Duodenal mucosa (tissue), 2 donors: ENCODE measurements at regions not wholly inside any gene's neighbourhood (a gene's known extent, or its start where the extent isn't known, plus 50 kb on each side); places are given as distances from the start of the nearest gene placed in this dataset.
A peak's percentile ranks its signal among the peaks of the same experiment; 100 is the strongest.

Experiments used
- H3K27ac ChIP-seq: one replicate; pipeline ENCODE4 v1.7.0; 2013; ENCODE audit warnings: low read depth, low read length
- H3K27me3 ChIP-seq, 2 donors: one replicate each; pipeline ENCODE4 v1.7.0; 2013; ENCODE audit warnings: low read length in 2 of 2, control low read depth in 1 of 2; ENCODE audit not compliant: insufficient read depth in 2 of 2, control insufficient read depth in 1 of 2
- H3K36me3 ChIP-seq, 2 donors: one replicate each; pipeline ENCODE4 v1.7.0; 2013; ENCODE audit warnings: low read length in 2 of 2, control low read depth in 1 of 2; ENCODE audit not compliant: insufficient read depth in 2 of 2, control insufficient read depth in 1 of 2
- H3K4me1 ChIP-seq, 2 donors: one replicate each; pipeline ENCODE4 v1.7.0; 2013; ENCODE audit warnings: low read length in 2 of 2, control low read depth in 1 of 2; ENCODE audit not compliant: insufficient read depth in 2 of 2, control insufficient read depth in 1 of 2
- H3K4me3 ChIP-seq, 2 donors: one replicate each; pipeline ENCODE4 v1.7.0; 2013; ENCODE audit warnings: low read length in 2 of 2, low read depth in 1 of 2
- H3K9ac ChIP-seq, 2 donors: one replicate each; pipeline ENCODE4 v1.7.0; 2013; ENCODE audit warnings: low read length in 2 of 2, low read depth in 1 of 2
- H3K9me3 ChIP-seq, 2 donors: one replicate each; pipeline ENCODE4 v1.7.0; 2013; ENCODE audit warnings: low read length in 2 of 2, control low read depth in 1 of 2; ENCODE audit not compliant: control insufficient read depth in 1 of 2

GRCh38 chr6:11322252-11322885 lies 89.9 kb upstream of the NEDD9 start:
- no peaks in the 10 kb centered on the region for H3K36me3 ChIP-seq
- no peak overlapping the region for H3K27ac ChIP-seq
- H3K27me3 ChIP-seq = no peaks in the 10 kb centered on the region
- peaks cover 22 to 23% of the 10 kb centered on the region in 2 donors for H3K4me1 ChIP-seq
- H3K4me3 ChIP-seq = no peak overlapping the region
- no peak overlapping the region for H3K9ac ChIP-seq
- H3K9me3 ChIP-seq = no peaks in the 10 kb centered on the region

GRCh38 chr6:11320914-11321597 lies 88.6 kb upstream of the NEDD9 start:
- Histone ChIP-seq H3K9me3 (no peaks in the 10 kb centered on the region), H3K36me3 (no peaks in the 10 kb centered on the region), H3K27ac (no peak overlapping the region), H3K9ac (no peak overlapping the region), H3K4me3 (no peak overlapping the region), H3K4me1 (peaks cover 26 to 32% of the 10 kb centered on the region in 2 donors), H3K27me3 (no peaks in the 10 kb centered on the region)

- Histone ChIP-seq H3K9ac (peak overlapping the region; percentile 9 to 10), H3K27ac (no peak overlapping the region)
Measured at GRCh38 chr6:11318835-11319813, 86.7 kb upstream of the NEDD9 start.

DNA sequence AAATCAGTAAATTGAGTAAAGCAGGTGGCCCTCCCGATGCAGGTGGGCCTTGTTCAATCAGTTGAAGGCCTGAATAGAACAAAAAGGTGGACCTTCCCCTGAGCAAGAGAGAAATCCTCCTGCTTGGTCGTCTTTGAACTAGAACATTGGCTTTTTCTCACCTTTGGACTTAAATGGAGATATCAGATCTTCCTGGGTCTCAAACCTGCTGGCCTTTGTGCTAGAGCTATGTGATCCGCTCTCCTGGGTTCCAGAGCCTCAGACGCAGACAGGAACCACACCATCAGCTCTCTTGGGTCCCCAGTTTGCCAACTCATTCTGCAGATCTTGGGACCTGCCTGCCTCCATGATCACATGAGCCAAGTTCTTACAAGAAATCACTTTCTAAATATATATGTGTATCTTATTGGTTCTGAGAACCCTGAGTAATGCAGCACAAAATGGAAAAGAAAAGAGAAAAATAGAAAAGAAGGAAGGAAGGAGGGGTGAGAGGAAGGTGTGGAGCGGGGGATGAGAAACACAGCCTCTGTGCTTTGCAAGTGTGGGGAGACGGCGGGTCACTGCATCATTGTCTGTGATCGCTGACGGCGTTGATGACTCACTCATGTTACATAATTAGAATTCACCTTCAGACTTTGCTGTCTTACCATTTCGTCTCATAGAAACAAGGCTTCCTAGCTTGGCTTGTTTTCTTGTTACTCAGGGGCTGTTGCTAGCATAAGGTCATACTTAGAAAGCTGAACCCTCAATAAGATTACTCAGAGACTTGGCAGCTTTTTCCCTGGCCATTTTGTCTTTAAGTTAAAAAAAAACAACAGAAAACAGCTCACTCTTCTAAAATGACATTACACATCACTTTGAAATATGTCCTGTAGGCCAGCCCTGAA lies 85.7 kb upstream of the NEDD9 start:
- Histone ChIP-seq H3K4me3 (no peak overlapping the region), H3K27me3 (no peaks in the 10 kb centered on the region), H3K4me1 (peaks cover 33 to 43% of the 10 kb centered on the region in 2 donors), H3K27ac (peak overlapping the region; percentile 56), H3K9ac (peak overlapping the region in 1 of 2 donors; percentile 21), H3K36me3 (no peaks in the 10 kb centered on the region), H3K9me3 (no peaks in the 10 kb centered on the region)

More at GRCh38 chr6:11318835-11319813, 86.7 kb upstream of the NEDD9 start:
- Histone ChIP-seq H3K9me3 (no peaks in the 10 kb centered on the region), H3K4me1 (peaks cover 33 to 43% of the 10 kb centered on the region in 2 donors), H3K4me3 (no peak overlapping the region), H3K36me3 (no peaks in the 10 kb centered on the region), H3K27me3 (no peaks in the 10 kb centered on the region)

DNA sequence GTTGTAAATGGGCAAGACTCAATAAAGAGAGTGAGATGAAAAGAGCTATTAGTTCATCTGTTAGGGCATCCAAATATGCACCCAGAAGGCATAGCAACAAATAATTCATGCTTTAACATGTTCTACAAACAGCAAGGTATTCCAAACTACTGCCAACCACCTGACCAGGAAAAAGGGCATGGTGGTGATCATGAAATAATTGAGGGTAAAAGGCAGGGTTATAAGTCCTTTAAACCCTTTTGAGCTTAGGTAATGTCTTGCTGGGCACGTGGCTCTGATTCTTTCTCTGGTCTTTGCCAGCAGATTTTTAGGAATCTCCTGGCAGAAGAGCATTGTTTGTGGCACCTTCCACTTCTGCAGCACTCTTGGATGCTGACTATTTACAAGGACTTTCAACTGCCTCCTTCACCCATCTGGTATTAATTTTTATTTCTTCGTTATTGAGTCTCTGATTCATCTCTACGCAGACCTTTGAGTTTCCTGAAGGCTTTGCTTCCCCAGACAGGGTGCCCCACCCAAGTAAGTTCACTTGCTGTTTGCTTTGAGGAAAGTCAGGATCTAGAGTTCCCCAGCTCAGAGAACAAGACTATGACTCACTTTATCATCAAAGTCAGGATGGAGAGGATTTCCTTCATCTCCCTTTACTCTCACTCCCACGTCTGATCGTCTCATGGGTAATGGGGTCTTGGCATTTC lies 83.4 kb upstream of the NEDD9 start:
- no peak overlapping the region for H3K9ac ChIP-seq

GRCh38 chr6:11313207-11313606 lies 80.7 kb upstream of the NEDD9 start:
- H3K4me1 ChIP-seq = peaks cover 18 to 29% of the 10 kb centered on the region in 2 donors
- no peak overlapping the region for H3K9ac ChIP-seq
- no peaks in the 10 kb centered on the region for H3K27me3 ChIP-seq
- H3K9me3 ChIP-seq = no peaks in the 10 kb centered on the region
- no peak overlapping the region for H3K27ac ChIP-seq
- no peak overlapping the region for H3K4me3 ChIP-seq
- no peaks in the 10 kb centered on the region for H3K36me3 ChIP-seq

More for the DNA sequence above, 83.4 kb upstream of the NEDD9 start:
- Histone ChIP-seq H3K36me3 (no peaks in the 10 kb centered on the region), H3K9me3 (no peaks in the 10 kb centered on the region), H3K27ac (no peak overlapping the region), H3K4me1 (peaks cover 33 to 43% of the 10 kb centered on the region in 2 donors), H3K4me3 (no peak overlapping the region), H3K27me3 (no peaks in the 10 kb centered on the region)

DNA sequence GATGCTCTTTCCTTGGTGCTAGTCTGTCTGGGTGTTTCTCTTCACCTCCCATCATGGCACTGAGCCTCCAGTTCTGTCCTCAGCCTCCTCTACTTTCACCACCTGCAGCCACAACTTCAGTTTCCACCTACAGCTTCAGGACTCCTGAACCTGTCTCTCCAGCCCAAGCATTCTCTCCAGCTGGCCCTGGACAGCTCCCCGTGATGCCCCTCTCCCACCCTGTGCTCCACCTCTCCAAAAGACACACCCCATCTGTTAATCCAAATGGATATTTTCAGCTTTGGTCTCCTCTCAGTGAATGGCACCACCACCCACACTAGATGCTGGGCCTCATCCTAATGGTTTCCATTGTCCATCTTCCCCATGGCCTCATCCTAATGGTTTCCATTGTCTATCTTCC lies 79.5 kb upstream of the NEDD9 start:
- Histone ChIP-seq H3K9ac (no peak overlapping the region), H3K4me3 (no peak overlapping the region), H3K27me3 (no peaks in the 10 kb centered on the region), H3K36me3 (no peaks in the 10 kb centered on the region), H3K4me1 (peaks cover 13 to 20% of the 10 kb centered on the region in 2 donors), H3K27ac (no peak overlapping the region), H3K9me3 (no peaks in the 10 kb centered on the region)

DNA sequence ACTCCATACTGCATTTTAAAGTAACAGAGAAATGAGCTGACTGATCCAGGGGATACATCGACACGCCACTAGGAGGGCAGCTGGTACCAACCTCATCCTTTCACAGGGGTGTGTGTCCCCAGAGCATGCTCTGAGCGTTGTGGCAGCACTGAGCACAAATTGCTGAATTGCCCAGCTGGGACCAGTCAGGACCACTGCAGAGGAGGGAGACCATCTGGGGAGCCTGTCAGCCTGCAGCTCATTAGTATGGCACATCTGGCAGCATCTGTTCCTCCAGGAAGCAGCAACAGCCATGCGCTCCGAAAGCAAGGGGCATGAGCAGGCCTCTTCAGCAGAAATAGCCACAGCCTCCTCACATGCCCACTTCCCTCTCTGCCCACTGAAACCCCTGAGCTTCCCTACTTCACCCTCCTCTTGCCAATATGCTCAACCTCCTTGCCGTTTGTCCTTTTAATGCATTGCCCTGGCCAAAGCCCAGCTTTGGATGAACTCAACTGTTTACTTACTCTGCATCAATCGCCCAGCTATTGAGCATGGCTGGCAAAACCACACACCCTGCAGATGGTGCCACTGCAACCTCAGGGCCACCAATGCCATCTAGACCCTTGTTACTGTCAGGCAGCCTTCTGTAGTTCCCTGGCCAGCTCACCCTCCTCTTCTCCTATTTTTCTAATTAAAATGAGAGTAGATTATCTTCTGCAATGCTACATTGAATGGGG lies 77.6 kb upstream of the NEDD9 start:
- no peaks in the 10 kb centered on the region for H3K27me3 ChIP-seq
- no peaks in the 10 kb centered on the region for H3K9me3 ChIP-seq
- no peak overlapping the region for H3K4me3 ChIP-seq
- peaks cover 3 to 4% of the 10 kb centered on the region in 2 donors for H3K4me1 ChIP-seq
- no peak overlapping the region for H3K27ac ChIP-seq
- H3K9ac ChIP-seq = no peak overlapping the region
- H3K36me3 ChIP-seq = no peaks in the 10 kb centered on the region
